ENCODE measurements at regions not wholly inside any gene's neighbourhood (a gene's known extent, or its start where the extent isn't known, plus 50 kb on each side); places are given as distances from the start of the nearest gene placed in this dataset.

- H3K36me3 ChIP-seq (ENCODE audit: control insufficient read depth, insufficient read depth, low read length): no peaks in the 10 kb centered on the region
- POLR2A ChIA-PET: no interaction called here
- FAIRE-seq: no peak
- no peak for TF ChIP-seq VEZF1 (CRISPR knock-in tag; IDR thresholded peaks at IDR 0.05)
- TF ChIP-seq ZNF274 (IDR thresholded peaks at IDR 0.05; ENCODE audit: borderline replicate concordance, low read depth, low read length): no peak
- TF ChIP-seq KAT2B (IDR thresholded peaks at IDR 0.05; ENCODE audit: low read depth, low read length): no peak
- no peak for TF ChIP-seq CREB3 (tag; conservative IDR thresholded peaks at IDR 0.05; ENCODE audit: low read depth)
- no peak for TF ChIP-seq ZNF699 (CRISPR knock-in tag; IDR thresholded peaks at IDR 0.05; ENCODE audit: insufficient replicate concordance)
- no peak for TF ChIP-seq RREB1 (CRISPR knock-in tag; IDR thresholded peaks at IDR 0.05)
- TF ChIP-seq SMARCC2 (IDR thresholded peaks at IDR 0.05; ENCODE audit: low read depth): no peak
- no peak for TF ChIP-seq SRF (CRISPR knock-in tag; IDR thresholded peaks at IDR 0.05)
- no peak for TF ChIP-seq ZNF408 (CRISPR knock-in tag; IDR thresholded peaks at IDR 0.05; ENCODE audit: low read depth)
- no peak for TF ChIP-seq BCLAF1 (IDR thresholded peaks at IDR 0.05; ENCODE audit: borderline replicate concordance in 1 of 2, control insufficient read depth in 1 of 2, low read depth in 2 of 2, low read length in 1 of 2)
- no peak for TF ChIP-seq HDGF (IDR thresholded peaks at IDR 0.05)
Measured at GRCh38 chr12:115024531-115024930, 340.6 kb upstream of the TBX3 start.

More at GRCh38 chr12:115024531-115024930, 340.6 kb upstream of the TBX3 start:
- in situ Hi-C loops (cut with MboI): no loop called here
- Histone ChIP-seq H3K4me3 (no peak overlapping the region), H3K9ac (ENCODE audit: insufficient read depth in 1 of 2, low read depth in 2 of 2, low read length in 2 of 2) (no peak overlapping the region), H3K79me2 (ENCODE audit: control insufficient read depth, insufficient read depth, low read length) (no peaks in the 10 kb centered on the region), H3K27ac (ENCODE audit: extremely low read depth, low read depth, low read length) (no peak overlapping the region), H2AFZ (ENCODE audit: low read depth, low read length) (no peak overlapping the region), H3K27me3 (ENCODE audit: control insufficient read depth in 2 of 2, insufficient read depth in 2 of 2, low read length in 2 of 2) (no peaks in the 10 kb centered on the region), H3K9me3 (replicated peaks; ENCODE audit: control insufficient read depth, insufficient read depth, low read depth, low read length) (no peaks in the 10 kb centered on the region), H4K20me1 (replicated peaks; ENCODE audit: control insufficient read depth, insufficient read depth, low read length) (no peaks in the 10 kb centered on the region), H3K4me2 (ENCODE audit: insufficient read depth, low read length) (no peak overlapping the region), H3K9me1 (ENCODE audit: control insufficient read depth, insufficient read depth, low read length) (no peaks in the 10 kb centered on the region), H3K4me1 (replicated peaks in 1 of 2; ENCODE audit: control insufficient read depth in 2 of 2, insufficient read depth in 2 of 2, low read length in 2 of 2) (no peaks in the 10 kb centered on the region)
- ATAC-seq (no peak), DNase-seq (ENCODE audit: extremely low read depth in 1 of 4, low spot score in 3 of 4) (no peak)
- 0% methylated on average over 3 of the region's 3 CpGs for WGBS (ENCODE audit: insufficient coverage, low coverage, missing lambda C conversion rate)
- BruUV-seq (replicated peaks): no TSS peak
- CTCF ChIA-PET (ENCODE audit: low intra/inter-chr PET ratio): no interaction called here
- intact Hi-C loops (cut with micrococcal nuclease): no loop called here

Measured in K562 (cell line).